H1 (cell line): ENCODE measurements at regions not wholly inside any gene's neighbourhood (a gene's known extent, or its start where the extent isn't known, plus 50 kb on each side); places are given as distances from the start of the nearest gene placed in this dataset.

Source experiments
- CTCF ChIP-seq, 3 experiments: IDR thresholded peaks; 1 replicate in 2 of 3; 2 replicates in 1 of 3; pipeline versions ENCODE4 v1.5.1 to v1.6.1; 2011; ENCODE audit warnings: low read length in 3 of 3, mild to moderate bottlenecking in 3 of 3, inconsistent platforms in 2 of 3, low read depth in 1 of 3, moderate library complexity in 1 of 3; ENCODE audit not compliant: insufficient read depth in 1 of 3; ENCODE audit errors: control extremely low read depth in 1 of 3
- GABPA ChIP-seq: IDR thresholded peaks from 2 replicates; pipeline ENCODE4 v1.6.1; 2011; ENCODE audit warnings: mild to moderate bottlenecking, low read length, moderate library complexity, borderline replicate concordance; ENCODE audit not compliant: insufficient read depth
- HDAC2 ChIP-seq, 2 experiments: fragments of 300-600 bp in 1 of 2; sonication (generic) in 1 of 2; IDR thresholded peaks; 2 replicates each; pipeline ENCODE4 v1.6.1; 2011 to 2012; ENCODE audit warnings: low read depth in 2 of 2, low read length in 2 of 2, mild to moderate bottlenecking in 2 of 2, moderate library complexity in 2 of 2, borderline replicate concordance in 1 of 2, inconsistent platforms in 1 of 2
- POLR2A ChIP-seq, 2 experiments: IDR thresholded peaks; 1 replicate in 1 of 2; 2 replicates in 1 of 2; pipeline ENCODE4 v1.6.1; 2011; ENCODE audit warnings: low read depth in 2 of 2, low read length in 2 of 2, mild to moderate bottlenecking in 2 of 2; ENCODE audit errors: control extremely low read depth in 1 of 2
- SRF ChIP-seq: IDR thresholded peaks from 2 replicates; pipeline ENCODE4 v1.6.1; 2011; ENCODE audit warnings: mild to moderate bottlenecking, low read depth, low read length, moderate library complexity
- SUZ12 ChIP-seq: fragments of 200-600 bp; sonication (generic); IDR thresholded peaks from 2 replicates; pipeline ENCODE4 v1.6.1; 2012; ENCODE audit warnings: mild to moderate bottlenecking, inconsistent platforms, low read length, moderate library complexity, mixed read lengths

DNA sequence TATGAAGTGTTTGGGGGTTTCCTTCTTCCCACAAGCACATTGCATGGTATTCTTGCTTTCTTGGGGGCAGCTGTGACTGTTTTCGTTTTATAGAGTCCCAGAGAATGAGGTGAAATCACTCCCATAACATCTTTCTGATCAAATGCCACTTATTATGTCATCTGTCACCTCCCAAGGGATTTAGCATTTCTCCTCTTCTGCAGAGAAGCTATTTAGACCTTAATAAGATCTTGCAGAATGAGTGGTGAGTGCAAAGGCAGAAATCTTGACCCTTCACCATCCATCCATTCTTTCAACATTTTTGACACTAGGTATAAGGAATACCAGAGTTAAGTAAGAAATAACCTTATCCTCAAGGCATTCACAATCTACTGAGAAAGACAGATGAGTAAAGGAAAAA lies 318.6 kb upstream of the POU3F1 start:
- TF ChIP-seq GABPA: no peak
- no peak for TF ChIP-seq HDAC2 (IDR thresholded peaks at IDR 0.05; ENCODE audit: borderline replicate concordance in 1 of 2, low read depth in 2 of 2, low read length in 2 of 2)
- no peak for TF ChIP-seq CTCF (IDR thresholded peaks at IDR 0.05; ENCODE audit: control extremely low read depth in 1 of 3, insufficient read depth in 1 of 3, low read depth in 1 of 3, low read length in 3 of 3)
- no peak for TF ChIP-seq SRF
- no peak for TF ChIP-seq SUZ12
- no peak for TF ChIP-seq POLR2A (IDR thresholded peaks at IDR 0.05; ENCODE audit: control extremely low read depth in 1 of 2, low read depth in 2 of 2, low read length in 2 of 2)
